Stimulated activated naive CD4-positive, alpha-beta T cell treated with Interleukin-2 at 50 U/mL for 16 hours (primary cell): ENCODE measurements at regions not wholly inside any gene's neighbourhood (a gene's known extent, or its start where the extent isn't known, plus 50 kb on each side); places are given as distances from the start of the nearest gene placed in this dataset.

Experiments
- DNase-seq: peaks from one replicate; lab custom pipeline; 2025; lab: John Stamatoyannopoulos, UW

GRCh38 chr5:133905424-133905823 lies 63.0 kb downstream of the C5orf15 start:
- DNase-seq, result no peak

- no peak for DNase-seq
These were observed 63.8 kb downstream of the C5orf15 start for GRCh38 chr5:133904641-133905040.

GRCh38 chr5:133902511-133903118 lies 65.8 kb downstream of the C5orf15 start:
- DNase-seq, result no peak

DNA sequence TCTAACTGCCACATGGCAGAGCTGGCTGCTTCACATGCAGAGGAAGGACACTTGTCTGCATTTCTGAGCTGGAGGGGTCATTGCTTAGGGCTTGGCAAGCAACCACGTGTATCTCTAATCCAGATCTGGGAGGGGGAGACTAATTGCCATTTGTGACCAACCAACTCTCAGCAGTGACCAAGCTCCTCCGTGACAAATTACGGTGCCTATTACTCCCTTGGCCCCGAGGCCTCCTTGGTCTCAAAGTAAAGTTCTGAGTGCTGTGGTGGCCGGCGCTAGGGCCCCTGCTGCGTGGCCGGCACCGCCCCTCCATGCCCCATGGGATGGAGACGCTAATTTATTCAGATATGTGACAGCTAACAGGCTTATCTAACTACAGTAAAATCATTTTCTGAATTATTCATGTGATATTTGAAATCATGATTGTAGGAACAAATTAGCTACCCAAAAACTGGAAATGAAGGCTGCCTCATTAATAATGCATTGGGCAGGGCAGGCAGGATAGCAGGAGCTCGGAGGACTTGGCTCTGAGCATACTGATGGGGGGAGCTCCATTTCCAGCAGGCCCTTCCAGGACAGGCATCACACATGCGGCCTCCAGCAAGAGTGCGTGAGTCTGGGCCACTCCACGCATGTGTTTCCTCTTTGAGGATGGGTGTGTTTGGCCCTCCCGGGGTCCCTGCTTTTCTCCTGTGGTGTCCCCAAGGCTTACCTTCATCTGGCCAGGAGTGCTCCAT lies 67.7 kb downstream of the C5orf15 start:
- DNase-seq, result no peak

- no peak for DNase-seq
These were observed 68.9 kb downstream of the C5orf15 start for GRCh38 chr5:133899506-133899905.

DNA sequence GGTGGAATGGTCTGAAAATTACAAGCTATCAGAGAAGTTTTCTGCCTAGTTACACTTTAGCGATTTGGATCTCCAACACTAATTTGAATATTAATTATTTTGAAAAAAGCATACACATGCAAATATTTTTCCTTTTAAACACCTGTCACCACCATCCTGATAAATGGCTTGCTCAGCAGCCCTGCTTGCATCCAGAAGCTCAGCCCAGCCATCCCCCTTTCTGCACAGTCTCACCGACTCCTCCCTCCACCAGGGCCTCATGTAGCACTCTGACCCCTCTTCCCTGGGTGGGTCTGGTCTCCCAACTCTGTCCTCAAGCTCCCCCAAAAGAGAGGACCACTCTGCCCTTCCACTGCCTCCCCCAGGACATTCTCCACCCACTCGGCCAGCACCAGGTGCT lies 70.0 kb downstream of the C5orf15 start:
- DNase-seq, result no peak

DNA sequence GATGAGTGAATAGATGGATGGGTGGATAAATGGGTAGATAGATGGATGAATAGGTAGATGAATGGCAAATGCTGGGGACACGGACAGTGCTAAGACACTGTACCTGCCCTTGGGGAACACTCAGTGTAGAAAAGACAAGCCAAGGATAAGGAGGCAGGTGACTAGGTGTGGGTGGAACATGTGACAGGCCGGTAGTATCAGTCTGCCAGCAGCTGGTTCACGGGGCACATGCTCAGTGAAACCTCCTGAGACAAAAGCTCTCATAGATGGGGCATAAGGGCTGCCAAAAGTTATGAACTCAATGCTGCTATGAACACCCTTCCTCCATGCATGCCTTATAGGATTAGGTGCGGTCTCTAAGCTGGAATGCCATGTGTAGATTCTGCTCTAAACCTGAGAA lies 71.0 kb downstream of the C5orf15 start:
- no peak for DNase-seq

- no peak for DNase-seq
These were observed 71.6 kb downstream of the C5orf15 start for GRCh38 chr5:133896873-133897272.

DNA sequence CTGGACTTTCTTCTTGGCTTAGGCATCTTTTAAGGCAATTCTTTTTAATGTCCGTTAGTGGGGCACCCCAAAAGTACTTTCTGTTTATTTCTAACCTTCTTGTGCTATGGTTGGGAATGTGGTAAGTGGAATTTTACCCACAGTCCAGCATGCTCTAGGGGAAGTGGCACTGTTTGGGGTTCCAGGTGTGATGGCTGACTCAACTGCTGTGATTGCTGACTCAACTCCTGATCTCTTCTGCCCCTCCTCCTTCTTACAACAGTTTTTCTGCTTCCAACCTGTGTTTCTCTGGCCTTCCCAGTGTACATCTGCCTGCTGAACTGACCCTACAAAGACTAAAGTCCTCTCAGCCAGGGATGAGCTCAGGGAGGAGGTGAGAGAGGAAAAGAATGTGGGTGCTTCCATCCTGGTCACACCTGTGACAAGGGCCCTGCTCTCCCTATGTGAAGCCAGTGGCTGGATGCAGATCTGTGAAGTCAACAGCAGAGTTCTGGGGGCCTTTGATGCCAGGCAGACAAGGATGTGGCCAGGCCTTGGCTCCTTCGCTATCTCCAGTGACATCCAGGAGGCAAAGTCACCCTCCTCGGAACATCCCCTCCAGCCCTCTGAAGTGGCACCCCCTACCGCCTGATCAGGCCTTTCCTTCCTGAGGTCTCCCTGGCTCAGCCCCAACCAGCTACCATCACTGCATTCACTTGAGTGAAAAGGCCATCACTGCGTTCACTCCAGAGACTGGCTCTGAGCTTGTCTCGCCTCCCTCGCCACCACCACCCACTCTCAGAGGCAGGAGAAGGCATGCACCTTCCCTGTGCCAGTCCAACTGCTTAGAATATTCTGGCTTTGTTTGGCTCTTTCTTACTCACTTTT lies 72.2 kb downstream of the C5orf15 start:
- DNase-seq, result no peak

DNA sequence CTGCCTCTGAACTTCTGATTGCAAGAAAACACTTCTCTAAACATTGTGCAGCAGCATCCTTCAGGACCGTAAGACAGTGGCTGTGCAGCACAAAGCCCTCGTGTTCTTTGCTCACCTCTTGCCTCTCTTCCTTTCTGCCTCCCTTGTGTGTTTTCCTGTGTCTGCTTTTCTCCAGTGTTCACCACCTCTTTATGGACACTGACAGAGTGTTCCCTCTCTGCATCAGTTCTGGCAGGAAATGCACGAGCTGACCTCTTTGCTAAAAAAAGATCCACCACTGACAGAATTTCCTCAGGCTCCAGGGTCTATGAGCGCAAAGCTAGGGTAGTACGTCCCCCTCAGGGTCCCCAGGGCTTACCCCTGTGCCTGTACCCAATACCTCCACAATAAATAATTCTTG lies 74.3 kb downstream of the C5orf15 start:
- DNase-seq, result no peak

- DNase-seq, result no peak
These were observed 75.7 kb downstream of the C5orf15 start for GRCh38 chr5:133892774-133893173.

DNA sequence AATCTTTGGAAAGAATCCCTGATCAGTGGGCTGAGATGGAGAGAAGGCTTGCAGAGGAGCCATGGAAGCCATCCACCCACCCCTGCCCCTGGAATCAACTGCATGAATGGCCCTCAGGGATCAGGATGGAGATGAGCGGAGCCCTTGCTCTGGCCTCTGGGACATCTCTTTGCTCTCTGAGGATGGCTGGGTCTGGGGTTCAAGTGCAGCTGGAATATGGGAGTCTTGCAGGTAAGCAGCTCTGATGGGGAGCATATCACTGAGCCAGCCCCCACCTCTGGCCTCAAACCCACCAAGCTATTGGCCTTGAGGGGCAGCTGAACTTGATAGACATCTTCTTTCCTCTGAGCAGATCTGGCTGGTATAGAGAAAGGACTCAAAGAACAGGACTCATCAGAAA lies 76.1 kb downstream of the C5orf15 start:
- DNase-seq, result no peak

- DNase-seq, result no peak
These were observed 77.0 kb downstream of the C5orf15 start for GRCh38 chr5:133891390-133891789.

DNA sequence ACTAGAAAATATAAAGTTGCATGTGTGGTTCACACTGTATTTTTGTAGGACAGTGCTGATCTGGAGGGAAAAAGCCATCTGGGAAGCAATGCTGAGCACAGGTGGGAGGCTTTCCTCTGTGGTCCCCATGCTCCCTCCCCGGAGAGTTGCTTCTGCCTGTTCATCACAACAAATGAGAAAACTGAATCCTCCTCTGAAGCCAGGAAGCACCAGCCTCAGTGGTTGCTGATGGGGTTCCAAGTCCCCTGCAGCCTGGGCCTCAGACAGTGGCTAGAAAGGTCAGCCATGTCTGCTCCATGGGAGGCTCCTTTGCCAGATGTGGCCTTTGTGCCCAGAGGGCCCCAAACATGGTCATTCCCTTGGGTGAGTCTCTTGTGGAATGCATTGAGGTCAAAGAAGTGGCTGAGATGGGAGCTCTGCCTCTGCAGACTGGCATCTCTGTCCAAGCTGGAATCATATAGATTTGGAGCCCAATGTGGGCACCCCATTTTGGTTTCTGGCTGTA lies 77.6 kb downstream of the C5orf15 start:
- DNase-seq, result no peak

- no peak for DNase-seq
These were observed 78.1 kb downstream of the C5orf15 start for GRCh38 chr5:133890314-133890713.

GRCh38 chr5:133889271-133889905 lies 79.0 kb downstream of the C5orf15 start:
- DNase-seq, result no peak

DNA sequence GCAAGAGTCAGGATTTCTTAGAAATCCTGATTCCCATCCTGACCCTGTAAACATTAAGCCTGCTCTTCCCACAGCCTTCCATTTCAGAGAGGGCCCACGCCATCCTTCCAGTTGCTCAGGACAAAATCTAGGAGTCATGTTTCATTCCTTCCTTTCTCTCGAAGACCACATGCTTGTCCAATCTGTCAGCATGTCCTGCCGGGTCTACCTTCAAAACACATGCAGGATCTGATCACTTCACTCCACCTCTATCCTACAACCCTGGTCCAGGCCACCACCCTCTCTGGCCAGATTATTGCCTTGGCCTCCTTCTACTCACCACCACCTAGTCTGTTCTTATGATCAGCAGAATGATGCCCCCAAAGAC lies 79.8 kb downstream of the C5orf15 start:
- no peak for DNase-seq

DNA sequence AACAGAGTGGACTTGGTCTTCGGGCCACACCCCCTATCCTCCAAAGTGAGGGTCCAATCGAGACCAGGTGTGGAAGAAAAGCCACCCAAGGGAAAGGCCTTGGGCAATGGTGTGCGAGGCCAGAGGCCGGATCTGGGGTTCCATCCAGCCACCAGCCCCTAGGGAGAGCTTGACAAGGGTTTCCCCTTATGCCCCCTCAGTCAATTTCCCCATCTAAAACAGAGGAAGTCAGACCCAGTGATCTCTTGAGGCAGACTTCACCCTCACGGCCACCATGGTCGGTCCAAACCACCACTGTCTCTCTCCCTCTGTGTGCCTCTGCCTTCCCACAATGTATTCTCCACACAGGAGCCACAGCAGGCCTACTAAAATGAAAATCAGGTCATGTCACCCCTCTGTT lies 82.9 kb downstream of the C5orf15 start:
- no peak for DNase-seq

DNA sequence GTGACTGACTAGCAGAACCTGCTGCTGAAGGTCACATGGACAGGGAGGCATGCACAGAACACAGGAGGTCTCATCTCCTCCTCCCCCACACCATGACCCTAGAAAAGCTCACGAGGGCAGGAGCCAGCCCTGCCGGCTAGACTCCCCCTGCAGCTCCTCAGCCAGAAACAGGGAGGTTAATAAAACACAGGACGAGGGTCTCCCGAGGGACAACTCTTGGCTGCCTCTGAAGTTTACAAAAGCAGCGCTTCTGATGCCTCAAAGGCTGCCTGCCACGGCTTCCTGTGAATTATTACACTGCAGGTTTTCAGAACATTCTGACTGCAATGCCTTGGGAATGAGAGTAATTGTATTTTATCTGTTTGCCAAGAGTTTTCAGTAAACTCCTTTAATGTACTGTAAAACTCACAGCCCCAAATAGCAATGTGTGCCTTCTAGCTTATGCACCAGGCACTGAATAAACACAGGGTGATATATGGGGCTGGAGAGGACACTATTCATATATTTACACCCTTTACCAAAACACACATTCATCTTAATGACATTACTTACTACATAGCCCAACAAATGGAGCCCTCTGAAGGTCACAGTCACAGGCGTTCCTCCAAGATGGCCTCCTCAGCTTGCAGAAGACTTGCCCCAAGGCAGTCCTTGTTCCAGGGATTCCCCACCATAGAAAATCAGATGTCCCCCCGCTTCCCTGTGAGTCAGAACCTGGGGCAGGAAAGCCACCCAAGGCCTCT lies 83.7 kb downstream of the C5orf15 start:
- no peak for DNase-seq

GRCh38 chr5:133883916-133884315 lies 84.5 kb downstream of the C5orf15 start:
- DNase-seq, result no peak

GRCh38 chr5:133882846-133883245 lies 85.6 kb downstream of the C5orf15 start:
- no peak for DNase-seq

DNA sequence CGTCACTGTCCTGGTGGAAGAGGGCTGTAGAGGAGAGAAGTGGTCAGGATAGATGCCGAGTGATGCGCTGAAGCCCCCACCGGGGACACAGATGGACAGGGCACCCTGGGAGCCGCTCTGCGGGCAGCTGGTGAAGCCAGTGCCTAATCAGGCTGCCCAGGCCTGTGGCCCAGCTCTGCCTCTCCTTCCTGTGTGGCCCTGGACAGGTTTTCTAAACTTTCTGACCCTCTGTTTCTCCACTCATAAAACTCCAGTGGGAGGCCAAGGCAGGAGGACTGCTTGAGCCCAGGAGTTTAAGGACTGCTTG lies 86.1 kb downstream of the C5orf15 start:
- DNase-seq, result no peak
